NCI-H748 treated with DMSO at 0.1 percent for 48 hours (cell line): ENCODE measurements at regions not wholly inside any gene's neighbourhood (a gene's known extent, or its start where the extent isn't known, plus 50 kb on each side); places are given as distances from the start of the nearest gene placed in this dataset.

Experiments used
- DNase-seq: peaks from one replicate; lab custom pipeline; 2025; lab: John Stamatoyannopoulos, UW

DNA sequence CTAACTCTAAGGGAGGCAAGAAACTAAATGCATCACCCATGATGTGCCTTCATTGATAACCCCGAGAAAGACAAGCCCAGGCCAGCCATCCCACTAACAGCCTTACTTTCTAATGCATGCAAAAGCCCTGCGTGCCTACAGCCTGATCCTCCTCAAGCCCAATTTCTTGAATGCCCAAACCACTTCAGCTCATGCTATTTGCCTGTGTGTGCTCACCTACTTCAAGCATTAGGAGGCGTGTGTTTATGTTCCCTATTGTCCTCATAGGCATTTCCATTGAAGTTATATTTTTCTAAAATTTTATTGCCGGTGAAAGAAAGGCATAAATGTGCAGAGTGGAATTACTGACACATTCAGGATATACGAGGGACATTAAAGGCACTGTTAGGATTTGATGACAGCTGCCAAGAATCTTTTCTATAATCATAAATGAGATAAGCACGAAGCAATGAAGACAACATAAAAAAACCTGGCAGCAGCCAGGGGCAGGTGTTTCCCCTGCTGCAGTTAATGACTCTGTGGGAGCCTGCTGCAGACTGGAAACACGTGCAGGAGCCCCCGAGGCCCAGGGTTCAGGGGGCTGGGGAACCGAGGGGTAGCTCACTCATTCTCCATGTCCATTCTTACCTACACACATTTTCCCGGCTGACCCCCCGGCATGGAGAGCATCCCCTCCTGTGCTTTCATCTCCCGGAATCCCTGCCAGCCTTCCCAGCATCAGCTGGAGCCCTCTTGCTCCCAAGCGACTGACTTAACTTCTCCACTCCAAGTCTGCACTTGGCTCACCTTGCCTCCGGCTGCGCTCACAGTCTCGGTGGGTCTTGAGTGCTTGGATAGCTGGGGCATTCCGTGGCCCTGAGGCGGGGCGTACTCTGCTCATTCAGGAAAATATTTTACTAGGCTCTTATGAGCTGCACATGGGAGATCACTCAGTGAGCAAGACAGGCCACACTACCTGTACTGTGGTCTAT lies 292.3 kb upstream of the SIX2 start:
- peak; percentile 84 for DNase-seq

DNA sequence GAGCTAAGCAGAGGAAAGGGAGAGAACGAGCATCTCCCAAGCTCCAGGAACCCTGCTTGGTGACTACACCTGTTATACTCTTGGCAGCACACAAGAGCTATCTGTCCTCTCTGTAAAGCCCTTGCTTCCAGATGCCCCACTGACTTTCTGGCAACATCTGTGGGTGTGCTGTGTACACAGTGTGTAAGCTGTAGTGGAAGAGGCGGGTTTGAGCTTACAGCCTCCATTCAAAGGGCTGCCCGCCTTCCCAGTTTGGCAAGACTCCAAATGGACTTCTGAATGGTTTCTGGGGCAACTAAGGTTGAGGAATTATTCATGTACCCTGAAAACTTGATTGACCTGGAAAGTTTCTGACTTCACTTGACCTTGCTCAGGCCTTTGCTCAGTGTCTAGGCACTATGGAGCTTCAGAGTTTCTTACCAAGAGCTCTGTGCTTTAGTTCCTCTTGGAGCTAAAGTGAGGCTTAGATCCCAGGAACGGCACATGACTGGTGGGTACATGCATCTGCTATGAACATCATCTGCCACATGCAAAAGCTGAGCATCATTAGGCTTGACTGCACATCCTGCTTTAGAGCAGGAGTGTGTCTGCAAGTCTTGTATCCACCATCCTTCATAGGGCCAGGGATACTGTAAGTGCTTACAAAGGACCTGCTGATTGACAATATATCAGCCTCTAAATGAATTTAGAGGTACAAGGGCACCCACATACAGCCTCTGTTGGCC lies 290.9 kb upstream of the SIX2 start:
- peak; percentile 77 for DNase-seq

DNA sequence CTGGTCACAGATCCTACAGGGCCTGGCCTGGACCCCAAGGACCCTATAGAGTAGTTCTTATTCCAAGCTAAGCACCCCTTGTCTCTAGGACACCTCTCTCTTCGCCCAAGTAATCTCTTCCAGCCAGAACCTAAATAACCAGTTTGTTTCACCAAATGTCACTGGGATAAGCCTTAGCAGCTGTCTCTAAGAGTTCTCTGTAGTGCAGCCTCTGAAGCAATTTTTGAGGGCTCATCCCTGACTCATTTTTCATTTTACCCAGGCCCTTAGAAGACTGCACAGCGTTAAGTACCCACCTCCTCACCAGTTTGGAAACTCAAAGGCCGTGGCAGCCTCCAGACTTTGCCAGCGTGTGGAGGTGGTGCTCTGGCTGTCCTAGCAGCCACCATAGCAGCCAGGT lies 290.1 kb upstream of the SIX2 start:
- no peak for DNase-seq

DNA sequence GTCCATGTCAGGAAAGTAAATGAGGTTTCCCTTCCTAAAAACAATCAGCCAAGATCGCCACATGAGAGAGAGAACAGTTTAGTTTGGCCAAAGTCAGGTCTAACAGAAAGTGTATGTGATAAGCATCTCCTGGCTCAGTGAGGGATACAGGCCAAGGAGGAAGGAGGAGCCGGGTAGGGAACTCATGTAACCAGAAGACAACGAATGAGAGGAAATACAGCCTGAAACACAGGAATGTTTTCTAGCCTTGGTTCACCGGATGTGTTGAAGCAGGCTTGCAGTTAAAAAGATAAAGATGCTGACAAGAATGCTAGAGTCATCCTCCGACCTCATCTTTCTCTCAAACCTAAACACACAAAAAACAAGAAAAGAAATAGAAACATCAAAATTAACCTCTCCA lies 283.9 kb upstream of the SIX2 start:
- DNase-seq, result no peak

DNA sequence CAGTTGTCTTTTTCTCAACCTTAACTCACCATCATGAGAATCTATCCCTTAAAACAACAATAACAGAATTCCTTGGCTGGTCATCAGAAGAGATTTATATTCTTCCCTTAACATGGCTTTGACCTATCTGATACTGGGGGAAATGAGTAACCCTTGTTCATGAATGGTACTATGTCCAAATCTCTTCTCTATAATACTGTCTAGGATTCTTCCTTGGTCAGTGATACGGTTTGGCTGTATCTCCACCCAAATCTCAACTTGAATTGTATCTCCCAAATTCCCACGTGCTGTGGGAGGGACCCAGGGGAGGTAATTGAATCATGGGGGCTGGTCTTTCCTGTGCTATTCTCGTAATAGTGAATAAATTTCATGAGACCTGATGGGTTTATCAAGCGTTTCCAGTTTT lies 282.0 kb upstream of the SIX2 start:
- no peak for DNase-seq

DNA sequence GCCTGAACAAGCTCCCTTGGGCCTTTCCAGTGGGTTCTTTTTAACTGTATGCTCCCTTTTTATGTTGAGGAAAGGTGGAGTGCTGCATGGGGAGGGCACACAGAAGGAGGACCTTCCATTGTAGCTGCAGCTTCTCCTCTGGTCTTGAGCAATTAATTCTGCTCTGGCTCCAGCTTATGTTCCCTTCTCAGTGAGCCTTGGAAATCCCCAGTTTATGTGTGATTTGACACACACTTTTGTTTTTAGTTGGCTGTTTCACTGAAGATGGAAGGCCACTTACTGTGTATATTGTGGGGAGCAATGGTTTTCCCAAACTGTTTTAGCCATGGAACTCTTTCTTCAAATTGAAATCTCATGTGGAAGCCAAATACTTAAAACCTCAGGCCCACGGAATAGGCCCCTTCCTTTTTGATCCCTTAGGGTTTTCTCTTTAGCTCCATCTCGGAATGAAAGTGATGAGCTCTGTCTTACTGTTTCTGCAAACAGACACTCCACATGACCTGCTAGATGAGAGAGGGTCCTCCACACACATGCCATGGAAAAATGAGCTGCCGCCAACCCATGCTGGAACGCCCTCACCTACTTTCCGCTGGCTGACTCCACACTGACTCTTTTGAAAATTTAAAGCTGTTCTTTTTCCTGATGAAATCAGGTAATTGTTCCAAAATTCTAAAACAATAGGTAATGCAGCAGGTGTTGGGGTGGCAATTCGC lies 280.9 kb upstream of the SIX2 start:
- no peak for DNase-seq

DNA sequence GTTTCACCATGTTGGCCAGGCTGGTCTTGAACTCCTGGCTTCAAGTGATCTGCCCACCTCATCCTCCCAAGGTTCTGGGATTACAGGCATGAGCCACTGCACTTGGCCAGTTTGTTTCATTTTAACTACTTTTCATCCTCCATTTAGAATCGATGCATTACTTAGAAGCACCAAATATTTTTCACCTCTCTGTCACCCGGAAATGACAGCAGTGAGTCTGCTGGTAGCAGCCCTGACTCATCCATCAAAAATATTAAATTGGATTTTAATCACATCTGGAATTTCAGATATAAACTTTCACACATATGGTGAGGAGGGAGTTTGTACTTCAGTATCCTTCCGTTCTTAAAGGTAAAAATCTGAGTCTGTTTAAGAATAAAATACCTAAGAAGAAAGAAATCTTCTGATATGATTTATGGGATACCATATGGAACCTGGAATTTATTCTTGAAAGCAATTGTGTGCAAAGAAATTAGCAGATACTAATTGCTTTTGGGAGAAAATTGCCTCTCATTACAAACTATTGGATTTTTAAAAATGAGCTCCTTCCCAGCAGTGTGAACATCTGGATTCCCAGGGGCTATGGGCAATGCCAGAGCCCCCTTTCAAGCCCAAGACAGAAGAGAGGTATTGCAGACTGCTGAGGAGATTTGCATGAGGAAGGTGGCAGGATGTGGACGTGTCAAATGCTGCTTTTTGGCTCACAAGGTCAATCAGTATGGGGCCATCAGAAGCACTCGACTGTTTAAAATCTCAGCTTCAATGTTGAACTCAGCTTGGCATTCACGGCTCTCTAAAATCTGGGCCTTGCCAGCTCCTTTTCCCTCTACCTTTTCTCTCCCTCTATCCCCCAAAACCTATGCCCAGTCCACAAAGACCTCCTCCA lies 279.5 kb upstream of the SIX2 start:
- no peak for DNase-seq

DNA sequence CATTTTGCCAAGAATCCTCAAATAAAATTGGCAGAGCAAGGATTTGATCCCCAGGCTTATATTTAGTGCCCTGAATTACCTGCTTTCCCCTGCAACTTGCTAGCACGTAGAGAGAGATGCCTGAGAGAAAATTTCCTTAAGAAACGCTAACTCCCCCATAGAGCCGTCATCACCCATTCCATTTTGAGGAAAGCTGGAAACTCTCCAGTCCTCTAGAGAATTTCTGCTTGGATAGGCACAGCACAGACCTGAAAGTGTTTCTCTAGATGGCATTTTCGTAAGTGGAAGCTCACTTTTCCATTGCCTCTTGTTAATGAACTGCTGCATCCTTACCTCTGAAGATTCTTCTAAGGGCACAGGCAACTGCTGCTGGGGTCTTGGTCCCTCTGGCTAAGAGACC lies 277.8 kb upstream of the SIX2 start:
- DNase-seq, result no peak

DNA sequence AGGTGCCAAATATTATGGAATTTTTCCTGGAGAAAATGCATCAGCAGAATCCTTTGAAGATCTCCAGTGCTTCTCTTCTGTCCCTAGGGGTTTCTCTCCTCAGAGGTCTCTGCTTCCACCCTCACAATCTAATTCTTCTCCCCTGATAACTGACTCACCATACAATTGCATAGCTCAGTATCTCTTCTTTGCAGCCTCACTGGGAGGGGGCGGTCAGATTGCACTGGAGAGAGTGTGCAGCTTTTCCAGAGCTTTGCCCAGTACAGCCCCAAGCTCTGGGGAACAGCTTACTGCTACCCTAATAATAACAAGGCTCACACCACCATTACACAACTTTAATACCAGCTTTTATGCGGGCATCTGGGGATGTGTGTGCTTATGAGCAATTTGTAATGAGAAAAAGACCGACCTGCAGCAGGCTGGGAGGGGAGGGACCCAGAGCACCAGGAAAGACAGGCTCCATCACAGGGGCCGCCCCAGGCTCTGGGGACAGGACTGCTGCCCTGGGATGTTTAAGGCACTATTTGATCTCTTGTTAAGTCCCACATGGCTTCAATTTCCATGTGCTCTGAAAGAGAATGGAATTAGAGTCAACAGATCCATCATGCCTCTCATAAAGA lies 276.6 kb upstream of the SIX2 start:
- DNase-seq, result no peak

DNA sequence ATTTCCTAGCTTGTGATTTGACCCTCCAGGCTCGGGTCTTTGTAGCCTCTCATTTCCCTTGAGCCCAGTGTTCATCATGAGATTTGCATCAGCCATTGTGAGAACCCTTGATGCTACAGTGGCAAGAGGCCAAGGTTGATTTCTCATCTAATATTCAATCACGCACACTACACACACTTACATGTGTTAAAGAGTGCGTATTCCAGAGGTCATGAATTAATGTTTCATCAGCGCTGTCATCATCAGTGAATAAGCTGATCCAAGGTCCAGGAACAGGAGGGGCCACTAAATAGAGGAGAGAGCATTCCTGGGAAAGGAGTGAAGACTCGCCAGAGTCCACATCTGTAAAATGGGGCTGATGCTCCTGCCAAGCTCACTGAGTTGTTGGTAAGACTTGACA lies 276.1 kb upstream of the SIX2 start:
- no peak for DNase-seq

DNA sequence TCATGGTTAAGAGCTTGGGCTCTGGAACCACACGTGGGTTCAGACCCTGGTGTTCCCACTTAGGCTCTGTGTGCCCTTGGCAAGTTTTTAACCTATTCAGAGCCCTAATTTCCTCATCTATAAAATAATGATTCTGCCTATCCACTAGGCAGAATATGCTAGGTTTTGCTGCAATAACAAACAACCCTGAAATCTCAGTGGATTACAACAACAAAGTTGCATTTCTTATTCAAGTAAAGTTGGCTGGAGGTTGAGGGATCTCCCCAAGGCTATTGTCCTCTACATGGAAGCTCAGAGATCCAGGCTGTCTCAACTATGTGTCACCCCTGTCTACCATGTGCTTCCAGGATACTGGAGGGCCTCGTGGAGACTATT lies 275.4 kb upstream of the SIX2 start:
- no peak for DNase-seq

DNA sequence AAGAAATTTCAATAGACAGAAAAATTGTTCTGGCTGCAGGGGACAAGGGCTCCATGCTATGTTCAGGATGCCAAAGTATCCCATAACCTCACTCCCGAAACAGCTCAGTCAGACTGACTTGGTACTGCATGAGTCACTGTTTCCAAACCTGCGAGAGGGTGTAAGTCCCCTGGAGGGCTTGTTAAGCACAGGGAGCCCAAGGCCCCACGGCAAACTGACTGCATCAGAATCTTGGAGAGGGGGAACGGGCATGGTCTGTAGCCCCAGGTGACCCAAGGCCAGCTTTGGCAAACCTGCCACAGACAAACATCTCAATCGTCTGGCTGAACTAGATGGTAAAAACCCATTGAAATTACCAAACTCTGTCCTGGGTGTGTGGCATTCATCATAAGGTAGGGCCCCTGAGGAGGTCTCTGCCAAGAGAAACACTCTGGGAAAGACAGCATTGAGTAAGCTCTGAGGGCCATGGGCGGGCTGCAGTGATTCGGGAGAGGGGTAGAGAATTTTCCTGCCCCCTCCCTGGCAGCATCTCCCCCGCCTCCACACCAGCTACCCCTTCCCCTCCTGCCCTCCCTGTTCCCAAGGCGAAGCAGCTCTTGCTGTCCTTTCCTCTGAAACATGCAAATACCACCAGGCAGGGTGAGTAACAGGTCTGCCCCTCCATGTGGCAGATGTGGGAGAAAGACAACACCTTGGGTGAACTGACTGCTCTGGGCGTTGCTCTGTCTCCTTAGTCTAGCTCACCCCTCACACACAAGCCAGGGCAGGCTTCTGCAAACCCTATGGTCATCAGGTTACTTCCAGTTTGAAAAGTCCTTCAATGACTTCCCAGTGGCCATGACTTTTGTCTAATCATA lies 274.7 kb upstream of the SIX2 start:
- DNase-seq, result no peak

DNA sequence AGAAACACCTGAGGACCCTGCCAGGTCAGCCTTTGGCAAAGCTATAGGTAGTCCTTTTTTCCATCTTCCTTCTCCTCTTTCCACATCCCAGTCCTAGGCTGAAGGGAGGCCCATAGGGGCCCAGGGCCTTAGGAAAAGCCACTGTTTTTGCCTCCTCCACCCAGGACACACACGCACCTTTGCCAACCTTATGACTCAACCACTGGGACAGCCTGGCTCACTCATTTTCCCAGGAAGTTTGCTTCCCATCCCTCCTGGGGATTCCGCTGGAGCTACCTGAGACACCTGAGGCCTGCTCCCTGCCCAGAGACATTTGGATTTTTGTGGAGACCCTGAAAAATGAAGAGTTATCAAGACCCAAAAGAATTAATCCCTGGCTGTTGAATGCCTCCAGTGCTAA lies 273.4 kb upstream of the SIX2 start:
- no peak for DNase-seq

DNA sequence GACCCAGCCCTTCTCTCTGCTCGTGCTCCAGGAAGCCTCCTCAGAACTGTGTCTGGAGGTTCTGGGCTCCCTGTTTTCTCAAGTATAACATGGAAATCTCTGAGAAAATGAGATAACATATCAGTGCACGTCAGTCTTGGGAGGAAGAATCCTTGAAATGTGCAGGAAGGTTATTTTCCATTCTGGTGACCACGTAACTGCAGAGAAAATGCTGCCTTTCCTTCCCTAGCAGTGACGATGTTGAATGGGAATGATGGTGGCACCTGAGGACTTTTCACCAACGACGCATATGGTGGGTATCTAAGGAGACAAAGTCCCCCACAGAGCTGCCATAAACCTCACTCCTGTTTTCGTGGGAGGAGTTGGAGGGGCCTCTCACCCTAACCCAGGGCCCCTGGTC lies 272.1 kb upstream of the SIX2 start:
- no peak for DNase-seq

DNA sequence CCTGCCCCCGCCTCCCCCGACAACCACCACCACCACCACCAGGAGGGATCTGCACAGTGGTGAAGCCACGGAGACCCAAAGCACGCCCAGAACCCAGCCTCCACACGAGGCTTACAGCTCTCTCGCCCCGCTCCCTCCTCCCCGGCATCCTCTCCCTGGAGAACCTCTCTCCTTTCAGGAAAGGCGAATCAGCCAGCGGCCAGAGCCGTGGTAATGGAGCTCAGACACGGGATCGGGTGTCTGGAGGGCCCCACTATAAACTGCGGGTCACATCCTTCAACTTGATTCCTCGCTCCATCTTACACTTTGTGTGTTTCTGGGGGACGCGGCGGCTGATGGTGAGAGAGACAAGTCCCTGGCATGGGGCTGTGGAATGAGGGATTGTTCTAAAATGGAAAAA lies 271.5 kb upstream of the SIX2 start:
- DNase-seq, result no peak

DNA sequence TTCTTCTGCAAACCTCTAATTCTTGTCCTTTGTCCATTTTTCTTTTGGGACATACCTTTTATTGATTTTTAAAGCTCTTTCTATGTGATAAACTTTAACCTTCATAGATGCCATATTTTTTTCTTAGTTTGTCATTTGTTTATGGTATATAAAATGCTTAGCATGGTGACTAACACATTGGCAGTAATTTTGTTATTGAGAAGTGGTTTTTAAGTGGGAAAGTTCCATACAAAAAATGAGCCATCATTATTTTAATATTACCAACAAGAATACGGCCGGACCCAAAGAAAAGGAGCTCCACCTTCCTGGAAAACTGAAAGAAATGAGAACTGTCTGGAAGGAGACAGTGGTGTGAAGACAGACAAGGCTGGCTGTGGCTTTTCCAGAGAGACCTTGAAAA lies 270.1 kb upstream of the SIX2 start:
- DNase-seq, result no peak

DNA sequence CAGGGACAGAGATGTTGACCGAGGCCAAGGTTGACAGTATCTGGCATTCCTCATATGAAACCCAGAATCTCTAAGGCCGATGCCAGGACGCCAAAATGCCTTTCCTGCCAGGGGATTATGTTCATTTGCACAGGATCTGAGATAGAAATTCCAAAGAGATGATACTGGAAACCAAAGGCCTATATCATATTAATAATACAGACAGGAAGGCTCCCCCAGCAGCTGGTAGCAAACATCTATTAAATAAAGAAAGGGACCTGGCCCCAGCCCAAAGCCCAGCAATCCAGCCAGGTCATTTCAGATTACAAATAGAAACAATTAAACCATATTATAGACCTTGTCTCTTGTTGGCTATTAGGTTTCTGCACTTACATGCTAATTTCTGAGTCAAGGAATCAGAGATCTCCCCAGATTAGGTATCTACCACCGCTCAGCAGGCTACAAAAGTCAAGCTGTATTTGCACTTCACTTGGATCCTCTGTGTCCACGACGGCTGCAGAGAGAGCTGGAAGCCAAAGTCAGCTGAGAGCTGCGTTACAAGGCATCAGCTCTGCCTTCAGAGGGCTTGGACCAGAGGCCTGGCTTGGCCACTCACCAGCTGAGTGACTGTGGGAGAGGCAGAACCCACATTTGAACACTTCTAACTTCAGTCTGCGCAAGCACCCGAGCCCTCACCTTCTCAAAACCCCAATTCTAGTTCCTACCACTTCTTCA lies 269.3 kb upstream of the SIX2 start:
- DNase-seq, result no peak

DNA sequence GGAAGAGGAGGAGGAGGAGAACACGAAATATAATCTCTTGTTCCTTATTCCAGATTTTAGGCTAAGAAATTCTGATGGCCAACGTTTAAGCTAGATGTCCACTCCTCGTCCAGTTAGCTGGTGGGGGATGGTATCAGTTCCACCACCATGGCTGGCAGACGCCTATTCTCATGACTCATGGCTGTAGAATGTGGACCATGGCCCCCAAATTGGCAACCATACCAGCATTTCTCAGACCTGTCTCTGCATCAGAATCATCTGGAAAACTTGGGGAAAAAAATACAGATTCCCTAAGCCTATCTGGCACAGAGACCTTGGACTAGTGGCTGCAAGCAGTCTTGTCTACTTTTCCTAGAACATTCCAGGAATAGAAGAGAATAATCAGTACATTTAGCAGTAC lies 267.7 kb upstream of the SIX2 start:
- DNase-seq, result no peak

DNA sequence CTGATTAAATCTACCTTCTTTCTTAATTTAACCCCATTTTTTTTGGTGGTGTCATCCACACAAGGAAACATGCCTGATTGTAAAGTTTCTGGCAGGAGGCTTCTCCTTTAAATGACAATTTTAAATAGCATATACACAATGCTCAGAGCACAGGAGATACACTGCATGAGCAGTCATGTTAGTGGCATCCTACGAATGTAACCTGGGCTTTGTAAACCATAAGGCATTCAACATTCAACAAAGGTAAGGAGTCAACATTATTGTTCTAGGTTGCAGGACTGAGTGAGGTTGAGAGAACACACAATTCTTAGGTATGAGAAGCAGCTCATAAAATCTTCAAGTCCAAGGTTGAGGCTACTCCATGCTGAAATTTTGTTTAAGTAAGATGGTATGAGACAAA lies 266.6 kb upstream of the SIX2 start:
- no peak for DNase-seq
